GM12891 (cell line): ENCODE measurements at regions not wholly inside any gene's neighbourhood (a gene's known extent, or its start where the extent isn't known, plus 50 kb on each side); places are given as distances from the start of the nearest gene placed in this dataset.
"Not testable (repeated sequence)": the region's sequence is repeated elsewhere in the genome, so short reads cannot be mapped to it uniquely, and the experiment has no call there.

Experiments used
- POLR2A ChIP-seq: IDR thresholded peaks from 2 replicates; pipeline ENCODE4 v1.6.1; 2011; ENCODE audit warnings: low read depth, low read length, control low read depth
- POLR2AphosphoS5 ChIP-seq: IDR thresholded peaks from 2 replicates; pipeline ENCODE4 v1.6.1; 2011; ENCODE audit warnings: low read depth, low read length, control low read depth
- SPI1 ChIP-seq: IDR thresholded peaks from 2 replicates; pipeline ENCODE4 v1.6.1; 2011; ENCODE audit warnings: low read depth, low read length, control low read depth
- TAF1 ChIP-seq: IDR thresholded peaks from 2 replicates; pipeline ENCODE4 v1.6.1; 2011; ENCODE audit warnings: low read depth, low read length, control low read depth

DNA sequence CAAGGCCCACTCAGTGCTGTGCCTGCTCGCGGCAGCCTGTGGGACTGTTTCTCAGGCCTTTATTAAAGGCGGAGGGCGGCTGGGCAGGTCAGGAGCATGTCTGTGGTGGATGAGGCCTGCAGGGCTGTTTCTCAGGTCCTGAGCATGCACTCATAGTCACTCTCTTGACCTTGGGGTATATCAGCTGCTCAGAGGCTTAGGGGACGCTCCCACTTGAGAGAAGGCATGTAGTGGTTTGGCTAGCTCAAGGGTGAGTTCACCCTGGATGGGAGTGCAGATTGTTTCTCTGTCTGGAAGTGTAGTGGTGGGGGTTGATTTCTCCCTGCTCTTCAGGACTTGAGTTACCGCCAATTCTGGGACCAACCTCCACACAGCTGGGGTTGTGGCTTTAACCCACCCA, 103.3 kb downstream of the THSD1 start:
- not testable (repeated sequence) for TF ChIP-seq POLR2A, POLR2AphosphoS5, TAF1, SPI1
